Duodenal mucosa (tissue), 2 donors: ENCODE measurements at regions not wholly inside any gene's neighbourhood (a gene's known extent, or its start where the extent isn't known, plus 50 kb on each side); places are given as distances from the start of the nearest gene placed in this dataset.

ENCODE experiments used
- H3K27ac ChIP-seq: one replicate; pipeline ENCODE4 v1.7.0; 2013; ENCODE audit warnings: low read depth, low read length
- H3K27me3 ChIP-seq, 2 donors: one replicate each; pipeline ENCODE4 v1.7.0; 2013; ENCODE audit warnings: low read length in 2 of 2, control low read depth in 1 of 2; ENCODE audit not compliant: insufficient read depth in 2 of 2, control insufficient read depth in 1 of 2
- H3K36me3 ChIP-seq, 2 donors: one replicate each; pipeline ENCODE4 v1.7.0; 2013; ENCODE audit warnings: low read length in 2 of 2, control low read depth in 1 of 2; ENCODE audit not compliant: insufficient read depth in 2 of 2, control insufficient read depth in 1 of 2
- H3K4me1 ChIP-seq, 2 donors: one replicate each; pipeline ENCODE4 v1.7.0; 2013; ENCODE audit warnings: low read length in 2 of 2, control low read depth in 1 of 2; ENCODE audit not compliant: insufficient read depth in 2 of 2, control insufficient read depth in 1 of 2
- H3K4me3 ChIP-seq, 2 donors: one replicate each; pipeline ENCODE4 v1.7.0; 2013; ENCODE audit warnings: low read length in 2 of 2, low read depth in 1 of 2
- H3K9ac ChIP-seq, 2 donors: one replicate each; pipeline ENCODE4 v1.7.0; 2013; ENCODE audit warnings: low read length in 2 of 2, low read depth in 1 of 2
- H3K9me3 ChIP-seq, 2 donors: one replicate each; pipeline ENCODE4 v1.7.0; 2013; ENCODE audit warnings: low read length in 2 of 2, control low read depth in 1 of 2; ENCODE audit not compliant: control insufficient read depth in 1 of 2

GRCh38 chr6:141123497-141123896, 1009.2 kb upstream of the GJE1 start:
- Histone ChIP-seq H3K9me3 (no peaks in the 10 kb centered on the region), H3K27ac (no peak overlapping the region), H3K9ac (no peak overlapping the region), H3K36me3 (no peaks in the 10 kb centered on the region), H3K27me3 (no peaks in the 10 kb centered on the region), H3K4me1 (no peaks in the 10 kb centered on the region), H3K4me3 (no peak overlapping the region)

- Histone ChIP-seq H3K27me3 (no peaks in the 10 kb centered on the region), H3K4me1 (no peaks in the 10 kb centered on the region)
Measured at GRCh38 chr6:141123049-141123448, 1009.7 kb upstream of the GJE1 start.

GRCh38 chr6:141118991-141119390, 1013.7 kb upstream of the GJE1 start:
- H3K4me3 ChIP-seq: no peak overlapping the region
- no peak overlapping the region for H3K9ac ChIP-seq
- no peaks in the 10 kb centered on the region for H3K36me3 ChIP-seq
- H3K9me3 ChIP-seq: no peaks in the 10 kb centered on the region
- H3K4me1 ChIP-seq: no peaks in the 10 kb centered on the region
- no peak overlapping the region for H3K27ac ChIP-seq
- H3K27me3 ChIP-seq: no peaks in the 10 kb centered on the region

More at GRCh38 chr6:141123049-141123448, 1009.7 kb upstream of the GJE1 start:
- H3K4me3 ChIP-seq: no peak overlapping the region
- H3K9me3 ChIP-seq: no peaks in the 10 kb centered on the region
- no peak overlapping the region for H3K9ac ChIP-seq
- H3K27ac ChIP-seq: no peak overlapping the region
- no peaks in the 10 kb centered on the region for H3K36me3 ChIP-seq

GRCh38 chr6:141117874-141118273, 1014.9 kb upstream of the GJE1 start:
- Histone ChIP-seq H3K27me3 (no peaks in the 10 kb centered on the region), H3K9ac (no peak overlapping the region), H3K27ac (no peak overlapping the region), H3K4me1 (no peaks in the 10 kb centered on the region), H3K9me3 (no peaks in the 10 kb centered on the region), H3K36me3 (no peaks in the 10 kb centered on the region), H3K4me3 (no peak overlapping the region)

- H3K27ac ChIP-seq: no peak overlapping the region
- no peaks in the 10 kb centered on the region for H3K9me3 ChIP-seq
- no peak overlapping the region for H3K4me3 ChIP-seq
- H3K27me3 ChIP-seq: no peaks in the 10 kb centered on the region
- H3K9ac ChIP-seq: no peak overlapping the region
- no peaks in the 10 kb centered on the region for H3K36me3 ChIP-seq
- H3K4me1 ChIP-seq: no peaks in the 10 kb centered on the region
Measured at GRCh38 chr6:141110481-141110880, 1022.2 kb upstream of the GJE1 start.

GRCh38 chr6:141107591-141108160, 1025.0 kb upstream of the GJE1 start:
- no peak overlapping the region for H3K4me3 ChIP-seq
- no peaks in the 10 kb centered on the region for H3K9me3 ChIP-seq
- no peak overlapping the region for H3K9ac ChIP-seq
- H3K4me1 ChIP-seq: no peaks in the 10 kb centered on the region
- no peaks in the 10 kb centered on the region for H3K36me3 ChIP-seq
- H3K27me3 ChIP-seq: no peaks in the 10 kb centered on the region
- no peak overlapping the region for H3K27ac ChIP-seq

- H3K9me3 ChIP-seq: no peaks in the 10 kb centered on the region
- H3K4me3 ChIP-seq: no peak overlapping the region
- H3K27ac ChIP-seq: no peak overlapping the region
- H3K36me3 ChIP-seq: no peaks in the 10 kb centered on the region
- no peaks in the 10 kb centered on the region for H3K4me1 ChIP-seq
- H3K27me3 ChIP-seq: no peaks in the 10 kb centered on the region
- H3K9ac ChIP-seq: no peak overlapping the region
Measured at GRCh38 chr6:141105481-141105880, 1027.2 kb upstream of the GJE1 start.

GRCh38 chr6:141103246-141103645, 1029.5 kb upstream of the GJE1 start:
- Histone ChIP-seq H3K36me3 (no peaks in the 10 kb centered on the region), H3K27ac (no peak overlapping the region), H3K4me1 (no peaks in the 10 kb centered on the region), H3K27me3 (no peaks in the 10 kb centered on the region), H3K9ac (no peak overlapping the region), H3K9me3 (no peaks in the 10 kb centered on the region), H3K4me3 (no peak overlapping the region)

- Histone ChIP-seq H3K4me3 (no peak overlapping the region), H3K9me3 (no peaks in the 10 kb centered on the region), H3K9ac (no peak overlapping the region), H3K27me3 (no peaks in the 10 kb centered on the region), H3K27ac (no peak overlapping the region), H3K4me1 (no peaks in the 10 kb centered on the region), H3K36me3 (no peaks in the 10 kb centered on the region)
Measured at GRCh38 chr6:141097471-141097870, 1035.3 kb upstream of the GJE1 start.

GRCh38 chr6:141095308-141095707, 1037.4 kb upstream of the GJE1 start:
- Histone ChIP-seq H3K4me1 (no peaks in the 10 kb centered on the region), H3K4me3 (no peak overlapping the region), H3K27me3 (no peaks in the 10 kb centered on the region), H3K9me3 (no peaks in the 10 kb centered on the region), H3K36me3 (no peaks in the 10 kb centered on the region), H3K9ac (no peak overlapping the region), H3K27ac (no peak overlapping the region)

GRCh38 chr6:141088171-141088570, 1044.6 kb upstream of the GJE1 start:
- Histone ChIP-seq H3K27ac (no peak overlapping the region), H3K9me3 (no peaks in the 10 kb centered on the region), H3K4me3 (no peak overlapping the region), H3K36me3 (no peaks in the 10 kb centered on the region), H3K27me3 (no peaks in the 10 kb centered on the region), H3K4me1 (no peaks in the 10 kb centered on the region), H3K9ac (no peak overlapping the region)
